HG02571 (cell line): ENCODE measurements at regions not wholly inside any gene's neighbourhood (a gene's known extent, or its start where the extent isn't known, plus 50 kb on each side); places are given as distances from the start of the nearest gene placed in this dataset.

ENCODE experiments used
- ATAC-seq: cut with Tn5 transposase; IDR thresholded peaks from one replicate; pipeline ENCODE4 v1.9.1; 2021; ENCODE audit warnings: mild to moderate bottlenecking, moderate library complexity; ENCODE audit not compliant: unreplicated experiment

DNA sequence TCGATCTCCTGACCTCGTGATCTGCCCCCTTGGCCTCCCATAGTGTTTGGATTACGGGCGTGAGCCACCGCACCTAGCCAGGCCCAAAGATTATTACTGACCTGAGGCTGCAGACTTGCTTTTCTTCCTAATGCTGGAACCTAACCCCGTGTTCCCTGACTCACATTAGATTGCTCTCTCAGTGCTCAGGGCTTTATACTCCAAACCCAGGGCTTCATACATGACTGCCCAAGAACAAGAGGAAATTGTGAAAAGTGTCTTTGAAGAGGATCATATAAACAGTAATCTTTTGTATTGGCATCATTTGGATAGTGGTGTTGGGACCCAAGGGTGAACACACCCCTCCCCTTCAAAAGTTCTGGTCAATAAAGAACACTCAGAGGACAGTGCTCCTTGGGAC is 233.3 kb upstream of the TAS2R1 start:
- ATAC-seq: no peak

DNA sequence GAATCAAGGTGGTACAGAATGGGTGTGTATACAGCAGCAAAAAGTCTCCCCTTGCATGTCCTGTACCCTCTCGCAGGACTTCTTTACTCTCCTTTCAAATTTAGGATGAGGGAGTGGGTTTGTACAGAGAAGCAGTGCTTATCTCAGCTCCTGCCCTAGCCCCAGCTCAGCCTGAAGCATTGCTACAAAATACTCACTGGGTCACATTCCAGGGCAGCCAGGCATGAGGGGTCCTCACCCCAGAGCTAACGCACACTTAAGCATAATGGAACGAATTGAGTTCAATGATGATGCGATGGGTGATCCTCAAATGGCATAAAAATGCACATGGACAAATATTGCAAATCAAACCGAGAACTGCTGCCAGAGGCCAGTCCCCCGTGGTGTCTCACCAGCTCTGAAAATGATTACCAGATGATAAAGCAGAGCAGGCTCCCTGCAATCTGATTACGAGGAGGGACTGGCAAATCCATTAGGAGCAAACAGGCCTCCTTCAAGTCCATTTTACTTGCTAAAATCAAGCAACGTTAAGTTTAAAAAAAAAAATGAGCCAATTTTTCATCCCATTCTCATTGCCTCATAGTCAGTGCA is 231.6 kb upstream of the TAS2R1 start:
- no peak for ATAC-seq

DNA sequence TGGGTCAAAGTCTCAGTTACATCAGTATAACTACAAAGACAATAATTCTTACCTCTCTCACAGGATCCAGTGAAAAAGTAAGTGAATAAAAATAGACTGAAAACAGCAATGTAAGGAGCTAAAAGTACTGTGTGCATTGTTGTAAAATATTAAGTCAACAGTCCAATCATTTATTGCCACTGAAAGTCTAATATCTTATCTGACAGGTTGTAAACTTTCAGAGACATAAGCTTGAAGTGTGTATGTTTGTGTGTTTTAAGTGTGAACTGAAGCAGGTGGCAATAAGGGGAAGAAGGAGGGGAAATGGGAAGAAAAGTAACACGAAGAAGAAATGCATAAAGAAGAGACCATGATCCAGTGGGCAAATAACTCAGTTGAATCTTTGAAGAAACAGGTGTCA is 229.7 kb upstream of the TAS2R1 start:
- no peak for ATAC-seq

DNA sequence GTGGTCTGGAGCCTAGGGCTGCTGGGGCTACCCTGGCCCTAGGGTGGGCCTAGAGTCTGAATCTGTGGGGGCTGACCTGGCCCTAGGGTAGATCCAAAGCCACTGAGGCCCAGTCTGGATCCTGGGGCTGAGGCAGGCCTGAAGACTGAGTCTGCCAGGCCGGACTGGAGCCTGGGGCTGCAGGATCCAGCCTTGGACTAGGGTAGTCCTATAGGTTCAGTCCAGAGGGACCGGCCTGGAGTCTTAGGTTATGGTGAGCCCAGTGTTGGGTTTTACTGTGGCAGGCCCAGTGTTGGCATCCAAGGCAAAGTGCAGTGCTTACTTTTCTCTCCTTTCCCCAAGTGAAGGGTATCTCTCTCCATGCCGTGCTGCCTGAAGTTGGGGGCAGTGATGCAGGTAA is 227.9 kb upstream of the TAS2R1 start:
- ATAC-seq: no peak

DNA sequence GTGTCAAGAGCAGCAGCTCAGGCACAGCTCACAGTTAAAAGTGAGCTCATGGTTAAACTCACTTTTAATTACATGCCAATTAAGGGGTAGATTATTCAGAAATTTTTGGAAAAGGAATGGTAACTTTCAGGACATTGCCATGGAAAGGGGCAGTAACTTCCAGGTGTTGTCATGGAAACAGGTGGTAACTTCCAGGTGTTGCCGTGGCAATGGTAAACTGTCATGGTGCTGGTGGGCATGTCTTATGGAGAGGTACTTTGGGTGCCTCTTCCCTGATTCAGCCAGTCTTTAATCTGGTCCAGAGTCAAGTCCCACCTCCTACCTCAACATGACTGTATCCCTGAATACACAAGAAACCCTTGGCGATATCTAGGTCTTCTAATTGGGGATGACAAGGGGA is 223.2 kb upstream of the TAS2R1 start:
- no peak for ATAC-seq

DNA sequence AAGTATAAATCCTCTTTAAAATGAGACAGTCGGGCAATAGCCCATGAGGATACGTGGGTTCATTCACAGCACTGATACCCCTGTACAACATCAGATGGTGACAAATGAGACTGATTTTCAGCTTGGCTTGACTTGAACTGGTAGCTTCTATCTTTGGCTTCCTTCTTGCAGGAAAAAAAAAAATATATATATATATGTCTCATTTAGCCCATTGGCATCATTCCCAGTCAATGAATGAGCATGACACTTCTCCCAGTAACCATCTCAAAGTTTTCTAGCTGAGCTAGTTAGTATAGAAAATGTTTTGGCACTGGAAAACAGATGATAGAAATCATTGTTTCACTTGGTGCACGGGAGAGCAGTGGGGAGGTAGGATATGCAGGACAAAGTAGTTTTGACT is 222.5 kb upstream of the TAS2R1 start:
- ATAC-seq: no peak

DNA sequence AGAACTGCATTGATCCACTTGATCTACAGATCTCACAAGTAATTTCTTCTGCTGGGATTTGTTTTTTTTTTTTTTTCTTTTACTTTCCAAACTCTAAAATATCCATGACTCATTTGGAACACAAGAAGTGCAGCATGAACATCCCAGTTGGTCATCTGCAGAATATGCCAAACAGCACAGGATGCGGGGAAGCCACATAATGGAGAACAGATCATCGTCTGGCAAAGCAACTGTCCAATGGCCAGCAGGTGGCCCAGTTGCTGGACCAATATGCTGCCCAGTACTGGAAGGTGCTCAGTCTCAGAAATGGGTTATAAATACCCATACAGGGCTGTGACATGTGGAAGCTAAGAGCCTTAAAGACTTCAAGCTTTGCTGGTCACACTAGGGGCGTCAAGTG is 221.3 kb upstream of the TAS2R1 start:
- no peak for ATAC-seq

DNA sequence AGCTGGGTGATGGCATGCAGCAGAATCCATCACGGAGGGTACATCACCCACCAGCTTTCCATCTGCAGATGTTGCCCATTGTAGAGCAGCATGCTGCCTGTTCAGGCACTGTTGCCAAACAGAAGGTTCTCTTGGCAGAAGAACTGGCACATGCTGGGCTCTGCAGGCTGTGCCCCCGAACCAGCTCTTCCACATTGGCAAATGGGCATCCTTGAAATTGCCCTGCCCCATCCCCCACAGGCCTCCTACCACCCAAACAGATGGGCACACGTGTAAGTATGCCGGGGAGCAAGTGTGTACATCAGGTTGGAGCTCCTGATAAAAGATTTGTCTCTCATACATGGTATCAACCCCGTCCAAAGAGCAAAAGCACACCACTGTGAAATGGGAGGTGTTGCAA is 220.3 kb upstream of the TAS2R1 start:
- no peak for ATAC-seq

DNA sequence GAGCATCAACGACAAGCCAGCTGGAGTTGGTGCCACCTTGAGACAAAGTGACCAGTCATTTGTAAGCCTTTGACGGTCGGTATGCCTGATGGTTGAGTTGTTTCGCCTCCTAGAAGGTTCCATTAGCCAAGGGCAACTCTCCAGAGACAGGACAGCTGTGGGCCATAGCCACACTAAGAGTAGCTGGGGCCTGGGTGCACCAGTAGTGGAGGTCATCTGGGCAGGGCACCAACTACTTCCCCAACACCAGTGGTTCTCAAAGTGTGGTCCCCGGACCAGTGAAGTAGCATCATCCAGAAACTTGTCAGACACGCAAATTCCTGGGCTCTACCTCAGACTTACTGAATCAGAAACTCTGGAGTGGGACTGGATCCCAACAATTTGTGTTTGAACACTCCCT is 217.5 kb upstream of the TAS2R1 start:
- no peak for ATAC-seq

DNA sequence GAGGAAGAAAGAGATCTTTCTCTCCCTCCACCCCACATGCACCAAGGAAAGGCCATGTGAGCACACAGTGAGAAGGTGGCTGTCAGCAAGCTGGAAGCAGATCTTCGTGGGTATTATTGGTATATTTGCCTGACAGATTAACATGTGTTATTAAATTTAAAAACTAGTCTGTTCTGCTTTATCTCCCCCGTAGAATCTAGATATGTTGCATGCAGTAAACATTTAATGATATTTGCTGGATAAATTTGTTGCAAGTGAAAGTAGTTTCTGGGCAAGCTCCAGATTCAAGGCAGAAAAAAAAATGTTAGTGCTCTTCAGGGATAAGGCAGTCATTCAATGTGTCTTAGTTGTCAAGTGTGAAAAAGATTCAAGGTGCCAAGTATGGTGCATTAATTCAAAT is 215.0 kb upstream of the TAS2R1 start:
- ATAC-seq: no peak

DNA sequence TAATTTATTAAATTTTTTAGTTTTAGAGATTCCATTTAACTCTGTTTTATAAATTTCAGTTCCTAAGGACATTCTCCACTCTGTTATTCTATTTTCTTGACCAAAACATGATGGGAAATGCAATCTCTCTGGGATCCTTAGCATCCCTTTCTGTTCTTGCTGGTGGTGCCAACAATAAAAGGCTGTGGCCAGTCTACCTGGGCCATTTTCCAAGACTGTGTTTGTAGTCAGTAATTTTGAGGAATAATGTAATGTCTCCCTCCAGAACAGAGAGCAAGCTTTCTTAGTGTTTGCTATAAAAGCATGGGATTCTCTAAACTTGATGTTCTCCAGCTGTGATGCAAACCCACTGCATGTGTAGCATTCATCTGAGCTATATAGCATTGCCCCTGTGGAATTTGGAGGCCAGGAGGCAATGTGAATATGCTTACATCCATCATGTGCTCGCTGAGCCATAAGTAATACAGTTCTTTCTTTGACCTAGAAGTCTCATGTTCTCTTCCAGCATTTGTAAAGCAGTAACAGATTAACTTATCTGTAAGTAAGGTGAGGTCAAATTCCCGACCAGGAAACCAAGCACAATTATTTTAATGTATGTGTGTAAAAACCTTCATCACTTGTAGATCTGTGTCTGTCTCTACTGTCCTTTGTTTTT is 211.5 kb upstream of the TAS2R1 start:
- no peak for ATAC-seq

DNA sequence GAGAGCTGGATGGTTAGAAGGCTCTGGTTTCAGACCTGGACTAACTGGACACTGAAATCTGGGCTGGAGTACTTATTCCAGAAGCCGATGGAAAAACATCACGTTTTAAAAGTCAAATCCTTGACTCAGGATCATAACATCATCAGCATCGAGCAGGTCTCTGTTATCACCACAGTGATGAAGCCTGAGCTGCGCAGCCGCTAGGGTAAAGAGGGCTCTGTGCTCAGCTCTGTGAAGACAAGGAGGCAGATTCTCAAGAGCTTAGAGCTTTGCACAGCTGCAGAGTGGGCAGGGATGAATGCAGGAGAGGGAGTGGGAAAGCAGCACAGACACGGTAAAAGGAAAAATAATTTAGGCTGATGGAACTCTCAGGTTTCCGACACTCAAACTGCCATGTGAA is 208.8 kb upstream of the TAS2R1 start:
- ATAC-seq: no peak

DNA sequence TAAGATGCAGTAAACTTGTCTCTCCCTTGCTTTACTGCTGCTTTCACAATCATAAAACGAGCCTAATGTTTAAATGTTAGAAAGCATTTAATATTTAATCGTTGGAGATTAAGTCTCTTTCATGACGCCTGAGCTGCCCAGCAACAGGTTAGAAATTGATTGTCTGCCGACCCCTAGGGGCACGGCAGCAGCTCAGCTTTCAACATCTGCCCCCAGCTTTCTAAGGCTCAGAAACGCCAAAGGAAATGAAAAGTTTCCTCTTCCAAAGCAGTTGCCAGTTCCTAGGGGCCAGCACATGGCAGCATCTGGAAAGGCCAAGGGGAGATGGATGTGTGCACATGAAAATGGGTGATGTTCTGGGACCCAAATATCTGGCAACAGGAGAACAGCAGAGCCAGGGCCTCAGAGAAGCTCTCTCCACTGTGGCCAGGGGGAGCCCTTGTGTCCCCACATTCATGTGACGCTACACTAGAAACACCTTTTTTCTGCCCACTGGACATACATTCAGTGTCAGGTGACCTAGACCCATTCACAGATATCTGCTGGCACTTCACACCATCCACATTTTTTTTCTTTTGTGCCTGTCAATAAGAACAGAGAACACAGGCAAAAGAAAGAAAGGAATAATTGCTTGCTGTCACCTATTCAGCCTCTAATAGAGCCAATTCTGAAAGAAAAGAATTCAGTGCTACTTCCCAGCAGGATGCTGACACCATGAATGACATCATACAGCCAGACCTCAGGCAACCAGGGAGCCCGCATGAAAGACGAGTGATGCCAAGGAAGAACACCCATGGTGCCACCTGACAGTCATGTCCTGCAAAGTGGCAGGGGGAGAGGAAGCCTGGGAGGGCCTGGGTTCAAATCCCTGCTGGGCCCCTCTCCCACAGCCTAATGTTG is 205.0 kb upstream of the TAS2R1 start:
- no peak for ATAC-seq

DNA sequence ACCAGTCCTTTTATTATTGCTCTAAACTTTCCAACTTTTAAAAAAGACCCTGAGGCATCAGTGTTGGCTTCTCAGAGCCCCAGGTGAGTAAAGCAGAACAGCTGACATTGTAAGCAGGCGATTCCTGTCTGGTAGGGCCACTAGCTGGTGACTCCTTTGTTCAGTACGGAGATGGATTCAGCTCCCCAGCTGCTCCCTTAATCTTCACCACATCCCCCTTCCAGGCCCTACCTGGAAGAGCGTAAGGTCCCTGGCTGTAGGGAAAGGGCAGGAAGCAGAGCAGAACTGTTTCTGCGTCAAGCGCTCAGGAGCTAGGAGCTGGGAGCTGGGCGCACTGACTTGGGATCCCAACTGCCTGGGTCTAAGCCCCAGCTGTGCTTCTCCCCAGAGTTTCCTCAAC is 203.7 kb upstream of the TAS2R1 start:
- ATAC-seq: no peak

DNA sequence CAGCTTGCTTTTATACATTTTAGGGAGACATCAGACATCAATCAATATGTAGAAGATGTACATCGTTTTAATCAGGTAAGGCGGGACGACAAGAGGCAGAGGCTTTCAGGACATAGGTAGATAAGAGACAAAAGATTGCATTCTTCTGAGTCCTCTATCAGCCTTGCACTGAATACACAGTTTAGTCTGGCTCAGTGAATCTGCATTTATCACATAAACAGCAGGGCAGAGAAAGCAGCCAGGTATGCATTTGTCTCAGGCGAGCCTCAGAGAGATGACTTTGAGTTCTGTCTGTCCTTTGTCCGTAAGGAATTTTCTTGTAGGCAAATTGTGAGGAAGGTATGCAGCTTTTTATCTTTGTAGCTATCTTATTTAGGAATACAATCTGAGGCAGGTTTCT is 202.8 kb upstream of the TAS2R1 start:
- no peak for ATAC-seq

DNA sequence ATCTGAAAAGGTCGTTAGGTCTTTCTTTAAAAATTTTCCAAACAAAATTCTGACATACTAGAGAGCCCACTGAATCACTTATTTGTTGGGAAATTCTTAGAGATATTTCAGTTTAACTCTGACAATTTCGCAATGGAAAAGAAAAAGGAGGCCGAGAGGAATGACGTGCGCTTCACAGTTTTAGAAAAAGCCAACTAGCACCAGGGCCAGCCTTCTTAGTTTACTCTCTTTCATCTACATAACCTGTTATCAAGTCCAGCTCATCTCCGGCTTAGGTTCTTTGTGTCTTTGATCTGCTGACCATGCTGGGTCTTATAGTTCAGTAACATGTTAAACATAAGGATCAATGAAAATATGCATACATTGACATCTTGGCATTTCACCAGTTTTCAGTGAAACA is 201.7 kb upstream of the TAS2R1 start:
- no peak for ATAC-seq

DNA sequence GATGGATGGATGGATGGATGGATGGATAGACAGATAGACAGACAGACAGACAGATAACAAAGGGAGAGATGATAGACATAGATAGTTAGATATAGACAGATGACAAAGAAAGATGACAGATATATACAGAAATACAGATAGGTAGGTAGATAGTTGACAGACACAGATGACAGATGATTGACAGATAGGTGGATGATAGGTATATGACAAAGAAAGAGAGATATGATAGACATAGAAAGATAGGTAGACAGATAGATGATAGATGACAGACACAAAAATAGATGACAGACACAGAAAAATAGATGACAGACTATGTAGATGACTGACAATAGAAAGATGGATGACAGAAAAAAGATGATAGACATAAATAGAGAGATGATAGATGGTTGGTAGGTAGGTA is 200.0 kb upstream of the TAS2R1 start:
- no peak for ATAC-seq

DNA sequence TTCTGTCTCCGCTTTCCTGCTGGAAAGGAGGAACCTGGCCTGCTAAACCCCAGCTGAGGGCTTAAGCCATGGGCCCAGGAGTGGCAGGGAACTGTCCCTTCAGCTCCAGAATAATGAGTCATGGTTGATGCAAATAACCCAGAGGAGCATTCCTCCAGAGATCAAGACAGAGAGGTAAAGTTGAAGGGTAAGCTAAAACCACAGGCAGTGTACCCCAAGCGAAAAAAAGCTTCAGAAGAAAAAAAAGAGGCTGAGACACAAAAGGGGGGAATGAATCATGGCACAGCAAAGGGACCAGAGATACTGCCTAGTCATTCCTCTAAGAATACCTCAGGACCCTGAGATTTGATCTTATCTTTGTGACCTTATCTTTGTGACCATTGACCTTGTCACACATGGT is 199.5 kb upstream of the TAS2R1 start:
- ATAC-seq: no peak

DNA sequence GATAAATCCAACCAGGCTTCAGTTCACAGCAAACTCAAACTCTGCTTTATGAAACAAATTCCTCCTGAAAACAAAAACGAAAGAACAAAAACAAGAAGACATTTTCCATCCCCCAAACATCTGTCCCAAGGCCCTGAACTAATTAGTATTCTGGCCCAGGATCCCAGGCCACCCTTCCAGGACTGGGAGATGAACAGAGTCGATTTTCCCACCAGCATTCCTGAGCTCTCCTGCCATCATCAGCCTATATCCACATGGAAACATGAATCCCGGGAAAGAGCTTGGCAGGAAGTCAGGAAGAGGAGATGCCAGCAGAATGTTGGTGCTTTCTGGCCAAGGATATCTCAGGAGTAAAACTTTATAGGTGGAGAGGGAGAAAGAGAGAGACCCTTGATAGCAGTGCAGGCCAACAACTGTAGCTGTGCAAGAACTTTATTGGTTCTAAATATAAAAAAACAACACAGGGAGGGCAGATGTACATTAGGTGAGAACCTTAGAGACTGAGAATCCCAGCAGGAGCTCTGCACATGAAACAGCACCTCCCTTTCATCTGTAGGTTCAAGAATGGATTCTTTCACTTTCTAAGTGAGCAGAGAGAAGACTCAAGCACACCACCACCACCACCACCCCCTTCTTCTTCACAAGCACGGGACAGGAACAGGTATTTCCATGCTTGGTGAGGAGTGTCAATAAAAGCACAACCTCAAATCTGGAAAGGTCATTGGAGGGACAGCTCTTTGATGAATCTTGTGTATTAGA is 190.7 kb upstream of the TAS2R1 start:
- no peak for ATAC-seq

DNA sequence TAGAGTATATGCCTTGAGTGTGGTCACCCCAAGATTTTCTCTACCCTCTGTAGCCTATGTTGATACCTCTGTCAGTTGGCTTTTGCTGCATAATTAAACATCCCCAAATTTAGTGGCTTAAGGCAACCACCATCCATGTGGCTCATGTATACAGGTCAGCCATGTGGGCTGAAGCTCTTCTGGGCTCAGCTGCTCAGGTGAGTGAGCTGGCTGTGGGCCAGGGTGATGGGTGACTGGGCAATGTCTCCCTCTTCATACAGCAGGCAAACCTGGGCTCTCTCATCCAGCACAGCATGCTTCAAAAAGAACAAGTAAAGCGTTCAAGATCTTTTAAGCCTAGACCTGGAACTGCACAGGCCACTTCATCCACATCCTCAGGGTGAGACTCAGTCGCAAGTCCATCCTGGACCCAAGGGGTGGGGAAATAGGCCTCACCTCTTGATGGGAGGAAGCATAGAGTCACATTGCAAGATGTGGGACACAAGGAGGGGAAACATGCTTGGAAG is 188.2 kb upstream of the TAS2R1 start:
- no peak for ATAC-seq

DNA sequence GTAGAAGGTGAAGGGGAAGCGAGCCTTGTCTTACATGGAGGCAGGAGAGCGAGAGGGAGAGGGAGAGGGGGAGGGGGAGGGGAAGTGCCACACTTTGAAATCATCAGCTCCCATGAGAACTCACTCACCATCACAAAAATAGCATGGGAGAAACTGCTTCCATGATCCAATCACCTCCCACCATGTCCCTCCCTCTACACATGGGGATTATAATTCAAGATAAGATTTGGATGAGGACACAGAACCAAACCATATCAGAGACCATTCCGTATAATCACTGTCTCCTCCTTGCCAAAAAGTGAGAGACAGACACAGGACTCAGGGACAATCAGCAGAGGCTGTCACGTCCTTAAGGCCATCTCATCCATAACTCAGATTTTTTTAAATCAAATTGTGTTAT is 187.7 kb upstream of the TAS2R1 start:
- ATAC-seq: no peak
